ENCODE measurements at regions not wholly inside any gene's neighbourhood (a gene's known extent, or its start where the extent isn't known, plus 50 kb on each side); places are given as distances from the start of the nearest gene placed in this dataset.

GRCh38 chr3:69554576-69554975 lies 168.7 kb upstream of the FRMD4B start:
- no peak overlapping the region for H3K4me3 ChIP-seq (ENCODE audit: low read depth, poor library complexity, severe bottlenecking)
- TF ChIP-seq POLR2A (IDR thresholded peaks at IDR 0.05) = no peak
- TF ChIP-seq, protein P1, sequence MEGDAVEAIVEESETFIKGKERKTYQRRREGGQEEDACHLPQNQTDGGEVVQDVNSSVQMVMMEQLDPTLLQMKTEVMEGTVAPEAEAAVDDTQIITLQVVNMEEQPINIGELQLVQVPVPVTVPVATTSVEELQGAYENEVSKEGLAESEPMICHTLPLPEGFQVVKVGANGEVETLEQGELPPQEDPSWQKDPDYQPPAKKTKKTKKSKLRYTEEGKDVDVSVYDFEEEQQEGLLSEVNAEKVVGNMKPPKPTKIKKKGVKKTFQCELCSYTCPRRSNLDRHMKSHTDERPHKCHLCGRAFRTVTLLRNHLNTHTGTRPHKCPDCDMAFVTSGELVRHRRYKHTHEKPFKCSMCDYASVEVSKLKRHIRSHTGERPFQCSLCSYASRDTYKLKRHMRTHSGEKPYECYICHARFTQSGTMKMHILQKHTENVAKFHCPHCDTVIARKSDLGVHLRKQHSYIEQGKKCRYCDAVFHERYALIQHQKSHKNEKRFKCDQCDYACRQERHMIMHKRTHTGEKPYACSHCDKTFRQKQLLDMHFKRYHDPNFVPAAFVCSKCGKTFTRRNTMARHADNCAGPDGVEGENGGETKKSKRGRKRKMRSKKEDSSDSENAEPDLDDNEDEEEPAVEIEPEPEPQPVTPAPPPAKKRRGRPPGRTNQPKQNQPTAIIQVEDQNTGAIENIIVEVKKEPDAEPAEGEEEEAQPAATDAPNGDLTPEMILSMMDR (IDR thresholded peaks at IDR 0.05) = no peak
- intact Hi-C loops (cut with DNase I; ENCODE audit: low total_unique reads) = no loop called here
- WGBS, 2 donors = 87 to 93% methylated on average over 2 of the region's 2 CpGs
- DNase-seq (ENCODE audit: low spot score in 2 of 2) = no peak

DNA sequence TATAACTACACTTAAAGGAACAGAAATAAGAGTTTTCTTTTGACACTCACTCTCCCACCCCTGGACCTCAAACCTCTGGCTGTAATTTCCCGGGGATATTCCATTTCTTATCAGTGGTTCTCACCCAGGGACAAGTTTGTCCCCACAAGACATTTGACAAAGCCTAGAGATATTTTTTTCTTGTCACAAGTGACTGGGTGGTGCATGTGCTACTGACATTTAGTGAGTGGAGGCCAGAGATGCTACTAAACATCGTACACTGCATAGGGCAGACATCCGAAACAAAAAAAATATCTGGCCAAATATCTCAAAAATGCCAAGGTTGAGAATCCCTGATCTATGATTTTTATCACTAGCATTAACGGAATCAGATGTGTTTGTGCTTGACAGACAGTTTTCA lies 168.0 kb upstream of the FRMD4B start:
- H3K4me3 ChIP-seq (ENCODE audit: low read depth, poor library complexity, severe bottlenecking) = no peak overlapping the region
- WGBS, 2 donors = 84 to 88% methylated on average over 4 of the region's 4 CpGs

DNA sequence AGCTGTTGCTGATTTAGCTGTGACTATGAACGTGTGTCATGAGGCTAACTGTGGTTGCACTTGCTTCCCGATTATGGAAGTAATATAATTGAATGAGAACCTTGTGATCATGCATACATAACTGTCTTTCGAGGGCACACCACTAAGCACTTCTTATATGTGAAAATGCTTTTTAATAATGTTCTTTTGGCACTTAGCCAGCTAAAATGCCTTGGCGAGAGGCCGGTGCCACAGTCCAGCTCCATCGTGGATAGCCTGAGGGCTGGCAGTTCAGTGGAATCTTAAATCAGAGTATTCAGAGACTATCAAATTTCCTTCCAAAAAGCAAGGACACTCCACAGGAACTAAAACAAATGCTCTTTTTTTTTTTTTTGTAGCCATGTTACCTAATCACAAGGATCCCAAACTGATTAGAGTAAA lies 161.6 kb upstream of the FRMD4B start:
- DNase-seq (ENCODE audit: low spot score in 2 of 2) = no peak
- TF ChIP-seq POLR2A (IDR thresholded peaks at IDR 0.05) = no peak
- TF ChIP-seq, protein P1 (IDR thresholded peaks at IDR 0.05) = no peak
- no peak overlapping the region for H3K4me3 ChIP-seq (ENCODE audit: low read depth, poor library complexity, severe bottlenecking)
- intact Hi-C loops (cut with DNase I; ENCODE audit: low total_unique reads) = no loop called here
- 56 to 63% methylated on average over 6 of the region's 6 CpGs for WGBS, 2 donors

More for the DNA sequence above, 168.0 kb upstream of the FRMD4B start:
- intact Hi-C loops (cut with DNase I; ENCODE audit: low total_unique reads) = no loop called here
- TF ChIP-seq POLR2A (IDR thresholded peaks at IDR 0.05) = no peak
- TF ChIP-seq, protein P1 (IDR thresholded peaks at IDR 0.05) = no peak
- DNase-seq (ENCODE audit: low spot score in 2 of 2) = no peak

DNA sequence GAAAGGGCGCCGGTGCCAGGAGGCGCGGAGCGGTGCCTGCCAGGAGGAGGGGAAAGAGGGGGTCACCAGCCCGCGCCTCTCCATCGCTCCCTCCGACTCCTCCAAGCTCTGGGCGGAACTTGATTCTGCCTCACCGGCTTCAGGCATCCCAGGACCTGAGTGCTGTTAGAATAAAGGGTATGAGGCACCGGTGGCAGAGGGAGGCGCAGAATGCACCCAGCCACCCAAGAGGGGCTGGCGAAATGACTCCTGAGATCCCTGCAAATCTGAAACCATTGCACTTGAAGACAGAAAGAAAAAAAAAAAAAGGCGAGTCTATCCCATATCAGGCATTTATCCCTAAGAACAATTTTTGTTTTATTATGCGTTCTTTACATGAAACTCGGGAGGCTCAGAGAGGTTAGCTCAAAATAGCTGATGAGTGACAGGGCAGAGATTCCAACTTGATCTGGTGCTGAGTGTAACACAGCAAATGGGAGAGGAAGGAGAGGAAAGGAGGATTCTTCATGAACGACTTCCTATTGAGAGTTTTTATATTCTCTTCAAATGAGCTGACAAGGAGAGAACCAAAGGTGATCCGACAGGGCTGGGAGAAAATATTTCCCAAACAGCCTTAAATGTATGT lies 157.0 kb upstream of the FRMD4B start:
- TF ChIP-seq POLR2A (IDR thresholded peaks at IDR 0.05) = no peak
- TF ChIP-seq, protein P1 (IDR thresholded peaks at IDR 0.05) = no peak
- DNase-seq (ENCODE audit: low spot score in 2 of 2) = peak in 1 of 2 donors; percentile 84
- intact Hi-C loops (cut with DNase I; ENCODE audit: low total_unique reads) = no loop called here
- 13 to 14% methylated on average over 18 to 19 of the region's 19 CpGs for WGBS, 2 donors
- H3K4me3 ChIP-seq (ENCODE audit: low read depth, poor library complexity, severe bottlenecking) = peak overlapping the region; percentile 29

DNA sequence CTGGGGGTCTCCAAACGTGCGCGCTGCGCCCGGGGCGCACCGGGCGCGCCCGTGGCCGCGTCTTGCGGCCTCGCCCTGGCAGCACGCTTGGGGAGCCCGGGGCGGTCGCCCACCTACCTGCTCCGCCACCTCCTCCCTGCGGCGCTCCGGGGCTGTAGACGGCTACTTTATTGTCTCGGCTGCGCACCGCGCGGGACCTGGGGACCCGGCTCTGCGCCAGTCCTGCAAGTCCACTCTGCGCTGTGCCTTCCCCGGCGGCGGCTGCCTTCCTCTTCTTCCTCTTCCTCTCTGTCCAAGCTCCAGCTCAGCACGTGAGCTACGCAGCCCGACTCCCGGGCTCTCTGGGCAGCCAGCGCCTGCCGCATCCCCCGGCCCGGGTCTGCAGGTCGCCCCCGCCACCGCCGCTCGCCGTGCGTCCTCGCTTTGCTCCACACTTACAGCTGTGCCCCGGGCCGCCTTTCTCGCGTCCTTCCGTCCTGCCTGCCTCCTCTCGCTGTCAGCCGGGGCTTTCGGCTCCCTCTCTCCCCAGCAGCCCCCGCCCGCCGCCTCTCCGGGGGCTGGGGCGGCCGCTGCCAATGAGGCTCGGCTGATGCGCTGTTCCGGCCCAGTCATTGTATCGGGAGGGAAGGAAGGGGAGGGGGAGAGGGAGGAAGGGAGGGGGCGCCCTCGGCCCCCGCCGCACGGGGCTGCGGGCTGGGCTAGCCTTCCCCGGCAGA lies 156.4 kb upstream of the FRMD4B start:
- peak in 1 of 2 donors; percentile 88 for DNase-seq (ENCODE audit: low spot score in 2 of 2)
- WGBS, 2 donors = 0 to 1% methylated on average over 27 to 46 of the region's 75 CpGs
- TF ChIP-seq, protein P1 (IDR thresholded peaks at IDR 0.05) = no peak
- TF ChIP-seq POLR2A (IDR thresholded peaks at IDR 0.05) = no peak
- peak overlapping the region; percentile 29 for H3K4me3 ChIP-seq (ENCODE audit: low read depth, poor library complexity, severe bottlenecking)
- intact Hi-C loops (cut with DNase I; ENCODE audit: low total_unique reads) = no loop called here
